HG02798 (cell line): ENCODE measurements at regions not wholly inside any gene's neighbourhood (a gene's known extent, or its start where the extent isn't known, plus 50 kb on each side); places are given as distances from the start of the nearest gene placed in this dataset.
"Not testable (repeated sequence)": the region's sequence is repeated elsewhere in the genome, so short reads cannot be mapped to it uniquely, and the experiment has no call there.

Experiments used
- ATAC-seq: cut with Tn5 transposase; IDR thresholded peaks from one replicate; pipeline ENCODE4 v1.9.1; 2021; ENCODE audit warnings: mild to moderate bottlenecking; ENCODE audit not compliant: unreplicated experiment, poor library complexity

DNA sequence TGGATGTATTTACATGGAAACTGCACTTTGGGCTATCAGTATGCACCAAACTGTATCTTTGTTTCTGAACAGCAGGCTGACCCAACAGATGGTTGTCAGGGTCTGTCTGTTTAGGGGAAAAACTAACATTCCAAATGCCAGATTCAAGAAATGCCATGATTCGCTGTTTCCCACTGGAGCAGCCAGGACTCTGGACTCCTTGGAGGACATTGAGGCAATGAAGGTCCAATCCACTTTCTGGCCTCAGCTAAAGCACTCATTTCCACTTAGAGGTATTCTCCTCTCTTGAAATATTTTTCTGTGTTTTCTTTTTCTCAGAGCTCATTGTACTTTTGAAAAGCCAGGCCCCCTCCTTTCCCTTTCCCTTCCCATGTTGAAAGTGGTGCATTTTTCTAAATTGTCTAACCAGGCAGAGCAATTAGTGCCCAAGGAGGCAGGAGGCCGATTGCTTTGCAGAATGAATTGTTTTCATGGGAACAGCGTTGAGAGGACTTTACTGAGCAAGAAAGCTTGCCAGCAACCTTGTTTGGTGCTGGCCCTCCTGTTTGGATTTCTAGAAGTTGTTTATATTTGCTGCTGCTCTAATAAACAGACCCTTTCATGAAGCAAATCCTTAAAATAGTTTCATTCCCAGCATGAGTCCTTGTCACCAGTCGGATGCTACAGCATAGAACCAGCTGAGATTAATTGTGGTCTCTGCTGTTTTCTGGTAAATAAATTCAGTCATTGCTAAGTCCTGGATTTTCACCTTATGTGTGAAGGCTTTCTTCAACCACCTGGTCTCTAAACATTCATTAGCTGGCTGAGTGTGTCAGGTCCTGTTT is 132.8 kb upstream of the TAF11L2 start:
- no peak for ATAC-seq

DNA sequence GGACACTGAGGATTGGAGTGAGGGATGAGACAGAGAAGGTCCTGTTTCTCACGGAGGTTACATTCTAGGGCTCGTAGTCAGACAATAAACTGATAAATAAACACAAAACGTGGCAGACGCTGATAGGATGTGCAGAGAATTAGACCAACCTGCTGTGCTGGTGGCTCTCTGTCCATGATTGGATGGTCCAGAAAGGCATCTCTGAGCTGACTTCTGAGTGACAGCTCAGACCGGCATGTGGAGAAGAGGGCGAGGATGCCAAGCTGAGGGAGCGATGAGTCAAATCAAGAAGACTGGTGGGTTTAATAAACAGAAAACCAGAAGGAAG is 132.3 kb upstream of the TAF11L2 start:
- no peak for ATAC-seq

DNA sequence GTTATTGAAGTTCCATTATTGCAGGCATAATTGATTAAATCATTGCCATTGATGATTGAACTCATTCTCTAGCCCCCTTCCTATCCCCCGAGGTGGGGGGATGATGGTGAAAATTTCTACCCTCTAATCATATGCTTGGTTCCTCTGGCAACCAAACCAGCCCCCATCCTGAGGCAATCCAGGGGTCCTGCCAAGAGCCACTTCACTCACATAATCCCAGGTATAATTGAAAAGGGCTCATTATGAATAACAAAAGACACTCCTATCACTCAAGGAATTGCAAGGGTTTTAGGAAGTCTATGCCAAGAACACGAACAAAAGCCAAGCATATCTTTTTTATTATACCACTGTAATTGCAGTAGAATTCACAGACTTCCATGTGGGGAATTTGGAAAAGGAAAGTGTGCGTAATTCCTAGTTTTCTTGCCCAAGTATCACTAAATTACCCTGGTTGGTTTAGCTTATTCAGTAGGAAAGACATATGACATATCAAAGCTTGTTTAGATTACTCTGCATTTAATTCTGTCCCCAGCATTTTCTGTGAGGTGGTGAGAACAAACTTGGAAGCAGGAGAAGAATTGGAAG is 130.7 kb upstream of the TAF11L2 start:
- ATAC-seq = no peak

DNA sequence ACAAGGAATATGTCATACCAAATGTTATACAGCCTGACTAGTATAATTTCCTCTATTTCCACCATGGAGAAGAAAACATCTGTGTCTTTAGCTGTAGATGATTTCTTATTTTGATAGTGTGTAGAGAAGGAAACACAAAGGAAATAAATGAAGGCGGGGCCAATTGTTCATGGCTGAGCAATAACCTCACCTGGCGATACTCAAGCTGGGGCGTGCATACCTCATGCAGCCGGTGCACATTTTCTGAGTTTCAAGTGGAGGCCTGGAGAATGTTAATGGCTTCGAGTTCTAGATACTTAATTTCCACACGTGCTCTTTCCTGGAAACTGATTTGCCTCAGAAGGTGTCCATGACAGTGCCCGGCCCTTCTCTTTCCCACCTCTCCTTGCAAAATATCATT is 127.4 kb upstream of the TAF11L2 start:
- no peak for ATAC-seq

DNA sequence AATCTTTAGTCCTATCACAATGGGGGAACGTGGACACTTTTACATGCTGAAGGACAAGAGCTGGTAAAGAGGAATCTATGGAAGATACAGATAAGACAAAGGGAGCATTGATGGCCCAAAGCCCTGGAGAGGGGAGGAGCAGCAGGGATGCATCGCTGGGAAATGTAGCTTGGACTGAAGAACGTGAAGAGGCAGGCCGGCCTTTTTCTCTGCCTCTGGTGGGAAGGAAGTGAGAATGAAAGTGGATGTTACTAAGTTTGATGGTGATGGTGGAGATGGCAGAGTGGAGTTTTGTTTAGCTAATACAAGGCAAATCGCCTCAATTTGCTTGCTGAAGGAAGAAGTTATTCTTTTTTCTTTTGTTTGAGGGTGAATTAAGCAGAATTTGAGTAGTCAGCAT is 124.6 kb upstream of the TAF11L2 start:
- ATAC-seq = no peak

DNA sequence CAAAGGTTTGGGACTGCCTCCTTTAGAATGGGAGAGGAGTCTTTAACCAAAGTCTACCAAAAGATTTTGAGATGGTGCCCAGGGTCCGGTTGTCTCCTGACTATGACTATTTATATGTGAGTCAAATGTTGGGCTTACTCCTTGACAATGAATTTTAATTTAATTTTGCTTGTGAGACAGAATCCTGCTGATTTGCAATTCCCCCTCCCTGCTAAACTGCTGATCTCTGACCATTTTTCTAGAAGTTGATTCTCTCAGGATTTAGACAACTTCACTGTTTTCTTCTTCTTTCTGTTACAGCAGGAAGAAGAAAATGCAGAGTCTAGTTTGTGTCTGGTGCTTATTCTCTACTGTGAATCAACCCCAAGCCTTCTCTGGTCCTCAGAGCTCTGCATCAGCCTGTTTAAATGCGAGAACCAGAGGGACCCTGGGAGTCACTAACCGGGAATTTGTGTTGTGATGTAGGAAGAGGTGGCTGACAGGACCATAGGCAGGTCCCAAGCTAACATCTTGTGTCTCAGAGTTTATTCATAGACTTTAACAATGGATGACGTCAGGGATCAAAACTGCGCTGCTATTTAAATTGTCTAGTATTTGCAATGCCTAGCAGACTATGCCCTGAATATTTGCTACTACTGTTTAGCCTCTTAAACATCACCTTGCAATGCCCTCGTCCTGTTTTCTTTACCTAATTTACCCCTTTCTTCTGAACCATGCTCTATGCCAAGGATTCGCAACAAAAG is 124.0 kb upstream of the TAF11L2 start:
- ATAC-seq = no peak

DNA sequence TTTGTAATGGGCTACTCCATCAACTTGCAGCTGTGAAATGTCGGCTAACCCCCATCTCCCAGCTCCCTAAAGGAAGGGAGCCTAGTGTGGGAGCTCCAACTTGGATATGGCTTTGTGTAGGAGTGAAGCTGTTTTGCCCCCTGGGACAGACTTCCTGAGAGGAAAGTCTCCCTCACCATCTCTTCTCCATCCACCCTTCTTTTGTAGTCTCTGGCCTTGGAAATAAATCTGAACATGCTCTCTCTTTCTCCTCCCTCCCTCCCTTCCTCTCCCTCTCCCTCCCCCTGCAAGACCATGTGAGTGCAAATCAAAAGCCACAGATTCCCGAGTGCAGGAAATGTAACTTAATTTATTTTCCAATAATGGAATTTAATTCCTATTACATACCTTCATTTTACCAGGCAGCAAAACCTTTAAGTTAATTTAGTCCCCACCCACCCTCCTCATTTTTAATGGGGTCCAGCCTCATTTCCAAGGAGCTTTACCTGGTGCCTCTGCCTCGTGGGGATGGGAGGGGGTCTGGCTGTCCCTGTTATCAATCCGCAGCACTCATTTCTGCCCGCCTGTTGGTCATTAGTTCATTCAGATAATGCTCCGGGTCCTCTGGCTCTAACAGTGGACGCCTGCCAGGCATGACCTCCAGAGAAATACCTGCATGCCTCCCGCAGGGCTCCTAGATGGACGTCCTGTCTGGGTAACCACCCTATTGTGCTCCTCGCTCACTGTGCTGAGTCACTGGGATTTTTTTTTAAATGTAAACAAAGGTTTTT is 122.9 kb upstream of the TAF11L2 start:
- no peak for ATAC-seq

DNA sequence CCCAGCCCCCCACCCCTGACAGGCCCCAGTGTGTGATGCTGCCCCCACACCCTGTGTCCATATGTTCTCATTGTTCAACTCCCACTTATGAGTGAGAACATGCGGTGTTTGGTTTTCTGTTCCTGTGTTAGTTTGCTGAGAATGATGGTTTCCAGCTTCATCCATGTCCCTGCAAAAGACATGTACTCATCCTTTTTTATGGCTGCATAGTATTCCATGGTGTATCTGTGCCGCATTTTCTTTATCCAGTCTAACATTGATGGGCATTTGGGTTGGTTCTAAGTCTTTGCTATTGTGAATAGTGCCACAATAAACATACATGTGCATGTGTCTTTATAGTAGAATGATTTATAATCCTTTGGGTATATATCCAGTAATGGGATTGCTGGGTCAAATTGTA is 122.1 kb upstream of the TAF11L2 start:
- not testable (repeated sequence) for ATAC-seq

DNA sequence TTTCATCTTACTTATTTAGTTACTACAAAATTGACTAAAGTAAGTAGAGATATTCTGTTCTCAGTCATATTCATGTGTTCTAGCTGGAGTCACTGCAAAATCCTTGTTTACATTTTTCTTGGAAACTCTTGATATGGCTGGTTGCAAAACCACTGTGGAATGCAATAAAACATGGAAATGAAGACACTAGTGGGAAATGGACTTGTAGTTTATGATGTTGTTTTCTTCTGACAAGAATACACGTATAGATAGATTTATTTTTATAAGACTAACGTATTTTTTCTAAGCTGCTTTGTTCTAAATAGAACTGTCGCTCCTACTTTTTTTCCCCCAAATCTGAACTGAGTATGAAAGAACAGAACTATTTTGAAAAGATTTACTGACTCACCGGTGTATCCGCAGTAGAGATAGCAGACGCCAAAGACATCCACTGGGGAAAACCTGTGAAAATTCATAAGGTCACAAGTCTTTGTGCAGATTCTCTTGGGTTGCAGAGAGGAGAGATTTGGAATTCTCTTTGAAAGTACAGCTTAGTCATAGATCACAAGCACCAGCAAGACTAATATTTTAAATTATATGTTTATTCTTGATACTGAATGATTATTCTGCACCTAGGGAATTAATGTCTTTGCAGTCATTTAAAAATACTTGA is 119.6 kb upstream of the TAF11L2 start:
- no peak for ATAC-seq

DNA sequence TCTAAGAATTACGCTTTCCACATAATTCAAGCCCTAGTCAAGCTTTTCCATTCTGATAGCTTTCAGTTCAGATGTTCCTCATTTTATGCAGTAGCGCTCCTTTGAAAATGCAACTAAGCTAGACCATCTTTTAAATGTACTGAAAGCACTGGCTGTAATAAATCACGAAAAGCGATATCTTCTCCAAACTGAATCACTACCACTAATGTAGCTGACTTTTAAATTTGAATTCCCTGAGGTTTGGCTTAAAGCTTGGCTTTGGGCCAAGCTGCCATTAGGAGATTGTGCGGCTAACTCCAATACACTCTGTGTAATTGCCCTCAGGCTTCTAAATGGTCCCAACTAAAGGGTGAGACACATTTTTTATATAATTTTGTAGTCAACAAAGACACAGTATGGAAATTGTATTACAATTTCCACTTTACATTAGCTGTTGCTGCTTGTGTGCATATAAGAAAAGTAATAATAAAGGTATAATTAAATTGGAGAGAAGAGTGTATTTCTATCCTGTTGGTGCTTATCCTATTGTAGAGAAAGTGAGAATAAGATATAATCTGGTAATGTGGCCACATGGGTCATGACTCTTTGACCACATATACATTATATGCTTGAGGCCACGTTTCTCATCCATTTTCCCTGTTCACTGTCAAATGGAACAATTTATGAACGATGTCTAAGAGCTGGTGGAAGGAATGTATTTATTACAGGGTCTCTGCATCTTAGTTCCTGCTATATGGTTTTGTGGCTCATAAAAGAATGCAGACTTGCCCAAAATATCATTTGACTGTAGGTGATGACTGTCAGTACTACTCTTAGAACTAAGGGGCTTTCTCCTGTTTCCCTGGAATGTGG is 118.7 kb upstream of the TAF11L2 start:
- no peak for ATAC-seq

DNA sequence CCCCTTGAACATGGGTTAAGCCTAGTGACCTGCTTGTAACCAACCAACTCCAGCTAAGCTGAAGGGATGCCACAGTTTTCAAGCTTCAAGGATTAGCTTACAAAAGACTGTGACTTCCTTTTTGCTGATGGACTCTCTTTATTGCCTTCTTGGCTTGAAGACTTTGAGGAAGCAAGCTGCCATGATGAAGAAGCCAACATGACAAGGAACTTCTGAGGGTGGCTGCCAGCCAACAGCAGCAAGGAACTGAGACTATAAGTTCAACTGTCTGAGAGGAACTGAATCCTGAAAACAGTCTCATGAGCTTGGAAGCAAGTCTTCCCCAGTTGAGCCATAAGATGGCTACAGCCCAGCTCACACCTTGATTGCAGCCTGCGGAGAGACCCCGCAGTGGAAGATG is 116.1 kb upstream of the TAF11L2 start:
- no peak for ATAC-seq

DNA sequence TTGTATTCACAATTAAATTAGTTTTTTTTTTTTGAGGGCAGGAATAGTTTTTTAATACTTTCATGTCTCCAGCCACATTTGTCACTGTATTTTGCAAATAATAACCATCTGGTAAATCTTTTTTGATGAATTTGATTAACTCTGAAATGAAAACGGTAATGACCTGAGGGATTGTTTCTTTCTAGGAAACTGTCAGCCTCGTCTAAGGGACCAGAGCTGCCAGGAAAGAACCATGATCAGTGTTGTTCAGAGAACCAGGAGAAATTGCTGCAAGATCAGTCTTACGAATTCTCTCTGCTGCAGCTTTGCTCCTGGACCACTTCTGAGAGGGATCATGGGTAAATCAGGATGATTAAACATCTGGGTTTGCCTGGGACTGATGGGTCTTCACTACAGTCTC is 114.5 kb upstream of the TAF11L2 start:
- ATAC-seq = no peak

DNA sequence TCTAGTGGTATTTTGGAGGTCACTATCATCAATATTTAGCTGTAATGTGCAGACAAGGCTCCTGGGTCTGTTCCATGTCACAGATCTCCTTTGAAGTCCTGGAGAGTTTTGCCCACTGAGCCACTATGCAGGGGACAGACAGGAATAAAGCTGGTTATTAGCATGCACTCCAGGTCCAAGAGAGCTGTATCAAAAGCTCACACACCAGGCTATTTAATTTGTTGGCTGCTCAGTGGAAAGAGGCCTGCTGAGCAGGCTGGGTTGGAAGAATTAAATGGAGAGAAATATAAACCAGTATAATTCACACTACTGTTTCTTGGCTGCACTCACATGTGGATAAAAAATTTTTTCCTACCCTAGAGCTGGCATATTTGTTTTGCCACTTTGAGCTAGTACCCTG is 113.8 kb upstream of the TAF11L2 start:
- no peak for ATAC-seq

DNA sequence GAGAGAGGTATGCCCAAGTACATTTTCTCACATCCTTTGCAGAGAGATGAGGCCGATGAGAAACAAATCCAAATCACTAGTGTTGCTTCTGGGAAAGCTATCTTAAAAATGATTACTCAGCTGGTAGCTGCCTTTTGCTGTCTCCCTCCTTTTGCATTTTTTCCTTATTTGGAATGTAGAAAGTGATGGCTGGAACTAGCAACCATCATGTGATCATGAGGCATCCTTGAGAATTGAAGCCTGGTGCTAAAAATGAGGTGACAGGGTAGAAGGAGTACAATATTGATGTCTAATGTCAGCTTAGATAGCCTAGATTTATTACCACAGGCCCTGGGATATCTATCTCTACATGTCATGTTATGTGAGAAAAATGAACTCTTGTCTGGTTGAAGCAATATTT is 109.3 kb upstream of the TAF11L2 start:
- ATAC-seq = no peak

DNA sequence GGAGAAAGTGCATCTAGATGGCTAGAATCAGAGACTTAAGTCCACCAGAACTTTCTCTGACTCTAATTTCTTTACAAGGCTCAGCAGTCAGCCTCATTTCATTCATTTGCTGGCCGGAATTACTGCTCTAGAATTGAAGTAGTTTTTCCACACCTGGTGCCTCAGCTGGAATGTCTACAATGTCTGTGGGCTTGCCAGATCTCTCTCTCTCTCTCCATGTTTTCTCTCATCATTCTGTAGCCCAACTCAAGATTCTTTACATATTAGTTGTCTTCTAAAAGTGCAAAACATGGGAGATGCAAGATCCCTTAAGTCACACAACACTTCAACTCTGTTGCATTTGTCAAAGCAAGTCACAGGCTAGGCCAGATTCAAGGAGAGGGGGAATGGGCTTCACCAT is 103.9 kb upstream of the TAF11L2 start:
- ATAC-seq = no peak

DNA sequence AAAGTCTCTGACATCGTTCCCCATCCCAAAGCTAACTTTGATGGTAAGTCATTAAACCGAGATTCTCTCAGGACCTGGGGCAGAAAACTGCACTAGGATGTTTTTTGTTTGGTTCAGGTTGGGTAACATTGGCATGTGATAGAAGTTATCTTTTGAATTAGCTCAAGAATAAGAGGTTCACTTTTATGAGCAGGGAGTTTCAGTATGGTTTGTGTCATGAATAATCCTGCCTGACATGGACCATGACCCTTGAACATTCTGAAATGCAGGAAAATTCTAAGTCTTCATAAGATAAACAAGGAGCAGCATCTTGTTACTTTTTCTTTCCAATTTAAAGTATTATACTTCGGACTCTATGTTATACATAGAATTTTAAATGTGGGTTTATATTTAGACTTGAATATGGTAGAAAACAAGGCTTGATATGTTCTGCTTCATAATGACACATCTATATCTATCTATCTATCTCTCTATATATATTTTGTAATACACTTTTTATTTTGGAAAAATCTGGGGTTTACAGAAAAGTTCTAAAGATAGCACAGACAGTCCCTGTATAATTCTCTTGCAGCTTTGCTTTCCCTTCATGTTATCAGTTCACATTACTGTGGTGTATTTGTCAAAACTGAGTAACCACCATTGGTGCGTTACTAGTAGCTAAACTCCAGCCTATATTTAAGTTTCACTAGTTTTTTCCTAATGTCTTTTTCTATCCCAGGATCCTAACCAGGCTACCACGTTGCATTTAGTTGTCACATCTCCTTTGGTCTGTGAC is 102.7 kb upstream of the TAF11L2 start:
- no peak for ATAC-seq

DNA sequence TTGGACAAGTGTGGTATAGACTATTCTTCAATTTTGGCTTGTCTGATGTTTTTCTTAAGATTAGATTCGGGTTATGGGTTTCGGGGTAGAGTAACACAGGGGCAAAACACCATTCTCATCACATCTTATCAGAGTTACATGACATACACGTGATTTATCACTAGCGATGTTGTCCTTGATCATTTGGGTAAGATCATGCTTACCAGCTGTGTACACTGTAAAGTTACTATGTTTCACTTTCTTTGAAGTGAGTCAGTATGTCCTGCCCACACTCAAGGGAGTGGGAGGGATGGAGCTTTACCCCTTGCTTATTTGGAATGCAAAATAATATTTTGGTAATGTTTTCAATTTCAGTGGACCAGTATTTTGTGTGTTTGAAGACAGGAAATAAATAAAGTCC is 101.8 kb upstream of the TAF11L2 start:
- peak; percentile 85 for ATAC-seq

DNA sequence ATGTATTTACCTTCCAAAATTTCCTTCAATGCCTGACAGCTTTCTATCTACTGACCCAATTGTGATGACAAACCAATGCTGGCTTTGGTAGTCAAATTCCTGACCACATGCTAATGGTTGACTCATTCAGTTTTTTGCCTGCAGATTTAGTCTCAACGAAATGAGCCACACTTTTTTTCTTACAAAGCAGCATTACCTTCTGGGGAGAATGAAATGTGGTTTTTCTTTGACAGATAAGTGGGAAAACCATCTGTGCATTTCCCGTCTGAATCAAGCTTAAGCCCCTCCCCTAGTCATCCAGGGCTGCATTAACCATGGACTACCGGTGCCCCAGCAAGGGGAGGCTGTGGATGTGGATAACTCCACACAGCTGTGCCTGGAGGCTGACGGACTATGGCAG is 99.6 kb upstream of the TAF11L2 start:
- ATAC-seq = no peak
